Epithelial cell of proximal tubule (primary cell): ENCODE measurements at regions not wholly inside any gene's neighbourhood (a gene's known extent, or its start where the extent isn't known, plus 50 kb on each side); places are given as distances from the start of the nearest gene placed in this dataset.

ENCODE experiments used
- DNase-seq: peaks from one replicate; pipeline ENCODE4 v3.0.0-alpha.2; 2011; ENCODE audit warnings: low read depth
- H3K4me3 ChIP-seq: 2 replicates; pipeline ENCODE4 v1.5.1; 2011; ENCODE audit warnings: low read depth, mild to moderate bottlenecking, low read length
- CTCF ChIP-seq: conservative IDR thresholded peaks from 2 replicates; pipeline ENCODE4 v1.5.1; 2012; ENCODE audit warnings: low read depth, mild to moderate bottlenecking, low read length

- no peak for TF ChIP-seq CTCF
- no peak overlapping the region for H3K4me3 ChIP-seq
- DNase-seq: no peak
Observed at GRCh38 chr12:115617391-115617790, 660.1 kb downstream of the MED13L start.

DNA sequence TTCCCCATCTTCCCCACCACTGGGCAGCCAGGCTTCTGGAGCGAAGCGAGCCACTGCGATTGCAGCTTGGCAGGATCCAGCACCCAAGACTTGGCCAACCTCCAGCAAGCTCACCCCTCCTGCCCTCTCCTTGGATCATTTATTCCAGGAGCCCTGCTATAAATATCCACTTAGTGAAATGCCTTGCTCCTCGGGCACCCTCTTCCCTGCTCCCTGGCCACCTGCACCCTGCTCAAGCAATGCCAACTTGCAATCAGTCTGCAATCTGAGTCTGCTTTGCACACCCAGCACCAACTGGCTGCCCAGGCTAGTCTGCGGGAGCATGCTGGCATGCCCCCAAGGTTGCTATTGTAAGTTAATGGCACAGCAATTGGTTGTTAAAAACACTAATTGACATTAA lies 666.0 kb downstream of the MED13L start:
- DNase-seq: no peak
- TF ChIP-seq CTCF: no peak
- H3K4me3 ChIP-seq: no peak overlapping the region

- H3K4me3 ChIP-seq: no peak overlapping the region
- no peak for DNase-seq
- no peak for TF ChIP-seq CTCF
Observed at GRCh38 chr12:115609347-115609746, 668.1 kb downstream of the MED13L start.

- TF ChIP-seq CTCF: no peak
- no peak overlapping the region for H3K4me3 ChIP-seq
- DNase-seq: no peak
Observed at GRCh38 chr12:115606040-115606439, 671.5 kb downstream of the MED13L start.

- TF ChIP-seq CTCF: no peak
- no peak overlapping the region for H3K4me3 ChIP-seq
- no peak for DNase-seq
Observed at GRCh38 chr12:115598871-115599811, 678.4 kb downstream of the MED13L start.

GRCh38 chr12:115597157-115597712 lies 680.3 kb downstream of the MED13L start:
- TF ChIP-seq CTCF: no peak
- DNase-seq: peak; percentile 6
- H3K4me3 ChIP-seq: no peak overlapping the region
